GM12865 (cell line): ENCODE measurements at regions not wholly inside any gene's neighbourhood (a gene's known extent, or its start where the extent isn't known, plus 50 kb on each side); places are given as distances from the start of the nearest gene placed in this dataset.
"Not testable (repeated sequence)": the region's sequence is repeated elsewhere in the genome, so short reads cannot be mapped to it uniquely, and the experiment has no call there.

ENCODE experiments used
- DNase-seq: peaks from one replicate; pipeline ENCODE4 v3.0.0; 2010; ENCODE audit warnings: low read depth
- H3K4me3 ChIP-seq: 2 replicates; pipeline ENCODE4 v1.5.1; 2011; ENCODE audit warnings: mild to moderate bottlenecking, low read depth, low read length, control low read depth
- CTCF ChIP-seq: IDR thresholded peaks from 2 replicates; pipeline ENCODE4 v1.5.1; 2011; ENCODE audit warnings: low read length, control low read depth, low read depth, inconsistent platforms; ENCODE audit not compliant: insufficient read depth; ENCODE audit errors: missing control alignments

GRCh38 chr1:118390955-118391354, 205.9 kb upstream of the SPAG17 start:
- TF ChIP-seq CTCF = no peak
- no peak for DNase-seq
- no peak overlapping the region for H3K4me3 ChIP-seq

GRCh38 chr1:118388301-118388959, 203.4 kb upstream of the SPAG17 start:
- TF ChIP-seq CTCF = no peak
- DNase-seq = no peak

GRCh38 chr1:118381197-118381869, 196.3 kb upstream of the SPAG17 start:
- no peak overlapping the region for H3K4me3 ChIP-seq
- TF ChIP-seq CTCF = no peak
- no peak for DNase-seq

More at GRCh38 chr1:118388301-118388959, 203.4 kb upstream of the SPAG17 start:
- no peak overlapping the region for H3K4me3 ChIP-seq

GRCh38 chr1:118377183-118377582, 192.2 kb upstream of the SPAG17 start:
- H3K4me3 ChIP-seq, DNase-seq: not testable (repeated sequence)

GRCh38 chr1:118371612-118372011, 186.6 kb upstream of the SPAG17 start:
- H3K4me3 ChIP-seq = no peak overlapping the region
- no peak for TF ChIP-seq CTCF
- no peak for DNase-seq

GRCh38 chr1:118370861-118371260, 185.8 kb upstream of the SPAG17 start:
- H3K4me3 ChIP-seq = no peak overlapping the region
- no peak for TF ChIP-seq CTCF
- no peak for DNase-seq

GRCh38 chr1:118366286-118366685, 181.3 kb upstream of the SPAG17 start:
- TF ChIP-seq CTCF = no peak
- no peak for DNase-seq
- no peak overlapping the region for H3K4me3 ChIP-seq
